ENCODE measurements at regions not wholly inside any gene's neighbourhood (a gene's known extent, or its start where the extent isn't known, plus 50 kb on each side); places are given as distances from the start of the nearest gene placed in this dataset.
"Not testable (repeated sequence)": the region's sequence is repeated elsewhere in the genome, so short reads cannot be mapped to it uniquely, and the experiment has no call there.

- ATAC-seq (no peak), DNase-seq (no peak)
- Mint-ChIP-seq H3K27me3 (no peaks in the 10 kb centered on the region), H3K27ac (no peak overlapping the region), H3K4me3 (no peak overlapping the region), H3K4me1 (no peaks in the 10 kb centered on the region), H3K9me3 (peaks cover 3 to 6% of the 10 kb centered on the region in 2 donors)
Measured at GRCh38 chr4:125179727-125180126, 135.0 kb upstream of the FAT4 start.

- Mint-ChIP-seq H3K27ac (no peak overlapping the region), H3K9me3 (no peaks in the 10 kb centered on the region), H3K4me3 (no peak overlapping the region), H3K27me3 (no peaks in the 10 kb centered on the region), H3K4me1 (no peaks in the 10 kb centered on the region)
- DNase-seq (no peak), ATAC-seq (no peak)
Measured at GRCh38 chr4:125169192-125169591, 145.6 kb upstream of the FAT4 start.

GRCh38 chr4:125168531-125168930 lies 146.2 kb upstream of the FAT4 start:
- Mint-ChIP-seq H3K27ac (no peak overlapping the region), H3K4me1 (no peaks in the 10 kb centered on the region), H3K9me3 (no peaks in the 10 kb centered on the region), H3K4me3 (no peak overlapping the region), H3K27me3 (no peaks in the 10 kb centered on the region)
- ATAC-seq (no peak), DNase-seq (no peak)

GRCh38 chr4:125166012-125166411 lies 148.7 kb upstream of the FAT4 start:
- ATAC-seq, H3K4me3 Mint-ChIP-seq, H3K4me1 Mint-ChIP-seq, DNase-seq, H3K27ac Mint-ChIP-seq, H3K9me3 Mint-ChIP-seq, H3K27me3 Mint-ChIP-seq: not testable (repeated sequence)

GRCh38 chr4:125159001-125159400 lies 155.8 kb upstream of the FAT4 start:
- ATAC-seq (no peak), DNase-seq (no peak)
- peaks cover 5 to 7% of the 10 kb centered on the region in 2 donors for H3K9me3 Mint-ChIP-seq
- H3K4me1 Mint-ChIP-seq: no peaks in the 10 kb centered on the region
- H3K4me3 Mint-ChIP-seq: no peak overlapping the region
- no peak overlapping the region for H3K27ac Mint-ChIP-seq
- H3K27me3 Mint-ChIP-seq: no peaks in the 10 kb centered on the region

- no peak overlapping the region for H3K27ac Mint-ChIP-seq
- no peaks in the 10 kb centered on the region for H3K4me1 Mint-ChIP-seq
- H3K9me3 Mint-ChIP-seq: peaks cover 5% of the 10 kb centered on the region in 2 donors
- no peak for ATAC-seq
- DNase-seq: no peak
- no peak overlapping the region for H3K4me3 Mint-ChIP-seq
- no peaks in the 10 kb centered on the region for H3K27me3 Mint-ChIP-seq
Measured at GRCh38 chr4:125155251-125155650, 159.5 kb upstream of the FAT4 start.

- Mint-ChIP-seq H3K9me3 (no peaks in the 10 kb centered on the region), H3K4me1 (no peaks in the 10 kb centered on the region), H3K27me3 (no peaks in the 10 kb centered on the region), H3K27ac (no peak overlapping the region), H3K4me3 (no peak overlapping the region)
- DNase-seq (no peak), ATAC-seq (no peak)
Measured at GRCh38 chr4:125140966-125141495, 173.7 kb upstream of the FAT4 start.

GRCh38 chr4:125135652-125136051 lies 179.1 kb upstream of the FAT4 start:
- H3K27me3 Mint-ChIP-seq: no peaks in the 10 kb centered on the region
- ATAC-seq: no peak
- DNase-seq: no peak
- no peaks in the 10 kb centered on the region for H3K9me3 Mint-ChIP-seq
- no peaks in the 10 kb centered on the region for H3K4me1 Mint-ChIP-seq
- no peak overlapping the region for H3K27ac Mint-ChIP-seq
- no peak overlapping the region for H3K4me3 Mint-ChIP-seq

- Mint-ChIP-seq H3K27me3 (no peaks in the 10 kb centered on the region), H3K4me3 (no peak overlapping the region), H3K9me3 (peaks cover 0 to 6% of the 10 kb centered on the region in 2 donors), H3K27ac (no peak overlapping the region), H3K4me1 (no peaks in the 10 kb centered on the region)
- no peak for DNase-seq
- ATAC-seq: no peak
Measured at GRCh38 chr4:125132729-125133128, 182.0 kb upstream of the FAT4 start.

GRCh38 chr4:125131891-125132680 lies 182.7 kb upstream of the FAT4 start:
- peaks cover 0 to 6% of the 10 kb centered on the region in 2 donors for H3K9me3 Mint-ChIP-seq
- no peaks in the 10 kb centered on the region for H3K4me1 Mint-ChIP-seq
- H3K27me3 Mint-ChIP-seq: no peaks in the 10 kb centered on the region
- no peak overlapping the region for H3K4me3 Mint-ChIP-seq
- ATAC-seq: no peak
- DNase-seq: no peak
- H3K27ac Mint-ChIP-seq: no peak overlapping the region

- Mint-ChIP-seq H3K9me3 (peaks cover 6 to 8% of the 10 kb centered on the region in 2 donors), H3K4me1 (no peaks in the 10 kb centered on the region), H3K27ac (no peak overlapping the region), H3K4me3 (no peak overlapping the region), H3K27me3 (no peaks in the 10 kb centered on the region)
- DNase-seq (no peak), ATAC-seq (no peak)
Measured at GRCh38 chr4:125125276-125125675, 189.5 kb upstream of the FAT4 start.

- no peak overlapping the region for H3K27ac Mint-ChIP-seq
- no peaks in the 10 kb centered on the region for H3K4me1 Mint-ChIP-seq
- no peak overlapping the region for H3K4me3 Mint-ChIP-seq
- H3K27me3 Mint-ChIP-seq: no peaks in the 10 kb centered on the region
- DNase-seq (no peak), ATAC-seq (no peak)
- H3K9me3 Mint-ChIP-seq: peaks cover 3 to 8% of the 10 kb centered on the region in 2 donors
Measured at GRCh38 chr4:125123570-125124109, 191.1 kb upstream of the FAT4 start.

GRCh38 chr4:125121581-125121980 lies 193.2 kb upstream of the FAT4 start:
- ATAC-seq: no peak
- H3K4me1 Mint-ChIP-seq: no peaks in the 10 kb centered on the region
- H3K9me3 Mint-ChIP-seq: peaks cover 0 to 8% of the 10 kb centered on the region in 2 donors
- H3K4me3 Mint-ChIP-seq: no peak overlapping the region
- no peak for DNase-seq
- H3K27me3 Mint-ChIP-seq: no peaks in the 10 kb centered on the region
- no peak overlapping the region for H3K27ac Mint-ChIP-seq

GRCh38 chr4:125116431-125116830 lies 198.3 kb upstream of the FAT4 start:
- no peaks in the 10 kb centered on the region for H3K27me3 Mint-ChIP-seq
- no peak overlapping the region for H3K27ac Mint-ChIP-seq
- no peak for ATAC-seq
- H3K4me1 Mint-ChIP-seq: no peaks in the 10 kb centered on the region
- DNase-seq: no peak
- peaks cover 0 to 1% of the 10 kb centered on the region in 2 donors for H3K9me3 Mint-ChIP-seq
- no peak overlapping the region for H3K4me3 Mint-ChIP-seq

GRCh38 chr4:125115941-125116340 lies 198.8 kb upstream of the FAT4 start:
- no peak for DNase-seq
- no peak overlapping the region for H3K27ac Mint-ChIP-seq

GRCh38 chr4:125115476-125115875 lies 199.3 kb upstream of the FAT4 start:
- Mint-ChIP-seq H3K4me1 (no peaks in the 10 kb centered on the region), H3K4me3 (no peak overlapping the region), H3K9me3 (peaks cover 0 to 6% of the 10 kb centered on the region in 2 donors), H3K27me3 (no peaks in the 10 kb centered on the region), H3K27ac (no peak overlapping the region)
- DNase-seq (no peak), ATAC-seq (no peak)

More at GRCh38 chr4:125115941-125116340, 198.8 kb upstream of the FAT4 start:
- Mint-ChIP-seq H3K27me3 (no peaks in the 10 kb centered on the region), H3K9me3 (peaks cover 0 to 6% of the 10 kb centered on the region in 2 donors), H3K4me3 (no peak overlapping the region), H3K4me1 (no peaks in the 10 kb centered on the region)
- ATAC-seq: no peak

All from stimulated activated naive CD8-positive, alpha-beta T cell treated with anti-CD3 and anti-CD28 coated beads, Interleukin-15, amount 100 ng/mL, for 72 hours (primary cell).